Suprapubic skin (tissue), 4 donors: ENCODE measurements at regions not wholly inside any gene's neighbourhood (a gene's known extent, or its start where the extent isn't known, plus 50 kb on each side); places are given as distances from the start of the nearest gene placed in this dataset.
A peak's percentile ranks its signal among the peaks of the same experiment; 100 is the strongest.

ENCODE experiments used
- DNase-seq, 2 donors: peaks; one replicate each; pipeline ENCODE4 v3.0.0-alpha.2; 2019; ENCODE audit warnings: low spot score in 2 of 2
- H3K27ac ChIP-seq: fragments of 200-600 bp; sonication (generic); one replicate; pipeline ENCODE4 v1.5.1; 2019
- H3K27me3 ChIP-seq: fragments of 200-600 bp; sonication (generic); one replicate; pipeline ENCODE4 v1.5.1; 2019
- H3K36me3 ChIP-seq: fragments of 200-600 bp; sonication (generic); one replicate; pipeline ENCODE4 v1.5.1; 2019
- H3K4me1 ChIP-seq: fragments of 200-600 bp; sonication (generic); one replicate; pipeline ENCODE4 v1.5.1; 2019
- H3K4me3 ChIP-seq: fragments of 200-600 bp; sonication (generic); one replicate; pipeline ENCODE4 v1.5.1; 2019; ENCODE audit warnings: mild to moderate bottlenecking
- H3K9me3 ChIP-seq: fragments of 200-600 bp; sonication (generic); one replicate; pipeline ENCODE4 v1.5.1; 2019
- CTCF ChIP-seq, 2 donors: fragments of 200-600 bp in 1 of 2; fragments of 450-650 bp in 1 of 2; sonication (generic) in 1 of 2; IDR thresholded peaks; one replicate each; pipeline ENCODE4 v1.5.1; 2016 to 2019; ENCODE audit warnings: antibody characterized with exemption in 2 of 2, mild to moderate bottlenecking in 1 of 2, moderate library complexity in 1 of 2
- EP300 ChIP-seq: sonication (generic); formaldehyde crosslinking; IDR thresholded peaks from one replicate; pipeline ENCODE4 v1.6.1; 2017; ENCODE audit warnings: antibody characterized with exemption
- POLR2A ChIP-seq, 2 donors: fragments of 450-650 bp; IDR thresholded peaks; one replicate each; pipeline ENCODE4 v1.6.1; 2017; ENCODE audit warnings: antibody characterized with exemption in 2 of 2, mild to moderate bottlenecking in 2 of 2, moderate library complexity in 2 of 2
- POLR2AphosphoS5 ChIP-seq, 3 donors: sonication (generic); formaldehyde crosslinking; IDR thresholded peaks; one replicate each; pipeline ENCODE4 v1.6.1; 2017; ENCODE audit warnings: antibody characterized with exemption in 3 of 3
- WGBS: methylation state at CpG from one replicate; pipeline ENCODE4 v1.1.5; 2018; 5-methylcytosine and 5-hydroxymethylcytosine counted together

GRCh38 chr6:105760746-105761145, 325.4 kb upstream of the PRDM1 start:
- no peak for DNase-seq
- H3K4me1 ChIP-seq: peaks cover 32% of the 10 kb centered on the region
- no peak overlapping the region for H3K27ac ChIP-seq
- H3K27me3 ChIP-seq: no peaks in the 10 kb centered on the region
- no peak overlapping the region for H3K4me3 ChIP-seq
- WGBS: 94% methylated on average over 3 of the region's 3 CpGs
- H3K36me3 ChIP-seq: no peaks in the 10 kb centered on the region
- no peaks in the 10 kb centered on the region for H3K9me3 ChIP-seq
- TF ChIP-seq POLR2AphosphoS5 (IDR thresholded peaks at IDR 0.05) (no peak), CTCF (IDR thresholded peaks at IDR 0.05) (no peak), EP300 (no peak), POLR2A (IDR thresholded peaks at IDR 0.05) (no peak)

- Histone ChIP-seq H3K4me3 (no peak overlapping the region), H3K4me1 (peaks cover 32% of the 10 kb centered on the region), H3K27ac (no peak overlapping the region), H3K27me3 (no peaks in the 10 kb centered on the region), H3K9me3 (no peaks in the 10 kb centered on the region), H3K36me3 (no peaks in the 10 kb centered on the region)
- WGBS: 54% methylated on average over 4 of the region's 4 CpGs
- TF ChIP-seq POLR2A (IDR thresholded peaks at IDR 0.05): no peak
- TF ChIP-seq CTCF (IDR thresholded peaks at IDR 0.05): no peak
- TF ChIP-seq EP300: no peak
- no peak for TF ChIP-seq POLR2AphosphoS5 (IDR thresholded peaks at IDR 0.05)
- no peak for DNase-seq
Observed at GRCh38 chr6:105759946-105760345, 326.2 kb upstream of the PRDM1 start.

GRCh38 chr6:105759015-105759414, 327.1 kb upstream of the PRDM1 start:
- peaks cover 33% of the 10 kb centered on the region for H3K4me1 ChIP-seq
- no peak overlapping the region for H3K27ac ChIP-seq
- H3K27me3 ChIP-seq: no peaks in the 10 kb centered on the region
- WGBS: 73% methylated on average over 2 of the region's 2 CpGs
- no peak overlapping the region for H3K4me3 ChIP-seq
- TF ChIP-seq EP300 (no peak), POLR2AphosphoS5 (IDR thresholded peaks at IDR 0.05) (no peak), CTCF (IDR thresholded peaks at IDR 0.05) (no peak)
- no peak for DNase-seq
- H3K36me3 ChIP-seq: no peaks in the 10 kb centered on the region
- H3K9me3 ChIP-seq: no peaks in the 10 kb centered on the region

GRCh38 chr6:105757512-105758200, 328.5 kb upstream of the PRDM1 start:
- DNase-seq: no peak
- H3K4me1 ChIP-seq: peaks cover 46% of the 10 kb centered on the region
- H3K36me3 ChIP-seq: no peaks in the 10 kb centered on the region
- TF ChIP-seq POLR2AphosphoS5 (IDR thresholded peaks at IDR 0.05): no peak
- TF ChIP-seq CTCF (IDR thresholded peaks at IDR 0.05): no peak
- TF ChIP-seq EP300: no peak
- TF ChIP-seq POLR2A (IDR thresholded peaks at IDR 0.05): no peak
- H3K27ac ChIP-seq: peak overlapping the region; percentile 43
- H3K27me3 ChIP-seq: no peaks in the 10 kb centered on the region
- no peak overlapping the region for H3K4me3 ChIP-seq
- 55% methylated on average over 5 of the region's 5 CpGs for WGBS
- H3K9me3 ChIP-seq: no peaks in the 10 kb centered on the region

GRCh38 chr6:105755885-105756284, 330.3 kb upstream of the PRDM1 start:
- H3K9me3 ChIP-seq: no peaks in the 10 kb centered on the region
- WGBS: 91% methylated on average over 4 of the region's 4 CpGs
- DNase-seq: no peak
- H3K4me1 ChIP-seq: peaks cover 47% of the 10 kb centered on the region
- H3K36me3 ChIP-seq: no peaks in the 10 kb centered on the region
- H3K27me3 ChIP-seq: no peaks in the 10 kb centered on the region
- no peak overlapping the region for H3K4me3 ChIP-seq
- TF ChIP-seq POLR2AphosphoS5 (IDR thresholded peaks at IDR 0.05) (no peak), POLR2A (IDR thresholded peaks at IDR 0.05) (no peak), CTCF (IDR thresholded peaks at IDR 0.05) (no peak), EP300 (no peak)
- H3K27ac ChIP-seq: no peak overlapping the region
